HFFc6 (cell line): ENCODE measurements at regions not wholly inside any gene's neighbourhood (a gene's known extent, or its start where the extent isn't known, plus 50 kb on each side); places are given as distances from the start of the nearest gene placed in this dataset.

Experiments
- DNase-seq: peaks from one replicate; pipeline ENCODE4 v3.0.0-alpha.2; 2018
- H3K27ac Mint-ChIP-seq: 2 replicates; pipeline ENCODE4 v1.8.0; 2020; ENCODE audit warnings: mild to moderate bottlenecking, mixed read lengths
- H3K27me3 Mint-ChIP-seq: 2 replicates; pipeline ENCODE4 v1.8.0; 2021; ENCODE audit warnings: mild to moderate bottlenecking, moderate library complexity, mixed read lengths; ENCODE audit not compliant: insufficient read depth
- H3K36me3 Mint-ChIP-seq: 2 replicates; pipeline ENCODE4 v1.8.0; 2021; ENCODE audit warnings: low read depth, mixed read lengths
- H3K4me1 Mint-ChIP-seq: 2 replicates; pipeline ENCODE4 v1.8.0; 2020; ENCODE audit warnings: low read depth, mixed read lengths
- H3K4me3 Mint-ChIP-seq: 2 replicates; pipeline ENCODE4 v1.8.0; 2020; ENCODE audit warnings: mild to moderate bottlenecking, moderate library complexity, mixed read lengths
- H3K9me3 Mint-ChIP-seq: 2 replicates; pipeline ENCODE4 v1.8.0; 2020; ENCODE audit warnings: mild to moderate bottlenecking, mixed read lengths
- CTCF ChIP-seq: fragments of 200-600 bp; sonication (generic); IDR thresholded peaks from 2 replicates; pipeline ENCODE4 v1.5.0; 2021; ENCODE audit warnings: antibody characterized with exemption, mild to moderate bottlenecking

DNA sequence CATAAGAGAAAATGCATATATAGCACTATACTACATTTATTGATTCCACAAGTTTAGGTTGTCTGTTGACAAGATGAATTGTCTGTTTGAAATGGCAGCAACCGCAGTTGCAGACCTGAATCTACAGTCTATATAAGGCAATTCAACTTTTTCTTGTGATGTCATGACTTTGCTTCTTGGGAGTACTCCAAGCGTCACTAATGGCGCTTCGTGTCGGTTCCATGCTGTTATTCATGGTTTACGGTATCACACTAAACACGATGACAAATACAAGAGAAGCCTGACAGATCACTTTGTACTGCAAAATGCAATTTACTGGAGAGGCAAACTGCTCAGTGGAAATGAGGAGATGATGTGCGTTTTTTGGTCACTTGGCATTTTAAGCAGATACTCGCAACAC lies 280.3 kb upstream of the TCF21 start:
- TF ChIP-seq CTCF, result no peak
- no peak for DNase-seq
- Mint-ChIP-seq H3K4me3 (no peak overlapping the region), H3K4me1 (no peaks in the 10 kb centered on the region), H3K27ac (no peak overlapping the region), H3K27me3 (no peaks in the 10 kb centered on the region), H3K9me3 (no peaks in the 10 kb centered on the region), H3K36me3 (peaks cover 4% of the 10 kb centered on the region; the same call in 1 of the 2 replicates)

DNA sequence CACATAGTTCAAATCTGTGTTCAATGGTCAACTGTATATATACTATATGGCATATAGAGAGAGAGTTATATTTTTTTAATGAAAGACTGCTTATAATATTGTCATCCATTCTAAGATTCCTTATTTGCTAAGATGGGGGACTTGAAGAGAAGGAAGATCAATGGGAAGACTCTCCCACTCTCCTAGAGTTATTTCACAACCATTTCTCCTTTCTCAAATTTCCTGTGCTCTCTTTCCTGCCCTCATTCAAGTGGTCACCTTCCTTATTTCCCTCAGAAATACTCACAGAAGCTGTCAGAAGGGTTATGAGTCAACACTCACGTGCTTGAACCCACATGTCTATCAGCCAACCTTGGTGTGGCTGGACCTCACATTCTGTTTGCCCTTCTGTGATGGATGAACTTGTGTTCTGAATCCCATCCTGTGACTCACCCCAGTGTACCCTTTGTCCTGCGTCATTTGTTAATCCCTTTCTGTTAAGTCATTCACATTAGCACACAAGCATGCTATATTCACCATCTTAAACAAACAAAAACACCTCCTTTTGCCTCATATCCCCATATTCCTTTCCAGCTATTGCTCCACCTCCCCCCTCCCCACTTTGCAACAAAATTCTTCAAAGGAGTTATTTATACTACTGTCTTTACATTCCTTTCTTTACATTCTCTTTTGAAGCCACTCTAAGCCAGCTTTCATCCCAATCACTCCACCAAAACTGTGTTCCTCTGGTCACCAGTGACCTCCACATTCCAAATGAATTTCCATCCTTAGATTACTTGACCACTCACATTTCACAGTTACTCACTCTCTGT lies 279.3 kb upstream of the TCF21 start:
- no peak overlapping the region for H3K27ac Mint-ChIP-seq
- DNase-seq, result peak; percentile 99
- no peak overlapping the region for H3K4me3 Mint-ChIP-seq
- peaks cover 4% of the 10 kb centered on the region; the same call in 1 of the 2 replicates for H3K36me3 Mint-ChIP-seq
- H3K4me1 Mint-ChIP-seq, result no peaks in the 10 kb centered on the region
- H3K9me3 Mint-ChIP-seq, result no peaks in the 10 kb centered on the region
- no peaks in the 10 kb centered on the region for H3K27me3 Mint-ChIP-seq
- no peak for TF ChIP-seq CTCF

DNA sequence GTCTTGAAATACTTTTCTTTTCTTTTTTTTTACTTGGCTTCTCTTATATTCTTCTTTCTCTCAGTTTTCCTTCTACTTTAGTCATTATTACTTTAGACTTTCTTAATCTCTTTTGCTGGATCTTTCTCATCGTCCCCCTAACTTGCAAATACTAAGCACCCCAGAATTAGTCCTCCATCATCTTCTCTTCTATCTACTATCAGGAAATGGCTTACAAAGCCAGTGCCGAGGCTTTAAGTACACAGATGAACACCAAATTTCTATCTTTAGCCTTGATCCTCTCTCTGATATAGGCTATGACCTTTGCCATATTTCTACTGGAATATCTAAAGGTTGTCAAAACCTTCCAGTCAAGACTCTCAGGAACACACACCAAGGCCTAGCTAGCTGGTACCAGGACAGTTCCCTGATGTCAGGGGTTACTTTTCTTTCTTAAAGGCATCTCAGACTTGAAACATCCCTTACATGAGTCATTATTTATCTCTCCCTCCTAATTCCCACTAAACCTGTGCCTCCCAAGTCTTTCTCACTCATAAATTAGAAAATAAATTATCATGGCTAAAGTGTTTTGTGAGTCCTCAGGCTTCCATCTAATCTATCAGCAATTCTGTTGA lies 278.6 kb upstream of the TCF21 start:
- TF ChIP-seq CTCF, result no peak
- H3K9me3 Mint-ChIP-seq, result no peaks in the 10 kb centered on the region
- peaks cover 3% of the 10 kb centered on the region for H3K4me1 Mint-ChIP-seq
- peak; percentile 20 for DNase-seq
- no peaks in the 10 kb centered on the region for H3K27me3 Mint-ChIP-seq
- no peak overlapping the region for H3K27ac Mint-ChIP-seq
- H3K4me3 Mint-ChIP-seq, result no peak overlapping the region
- H3K36me3 Mint-ChIP-seq, result no peaks in the 10 kb centered on the region

GRCh38 chr6:133610971-133611370 lies 277.9 kb upstream of the TCF21 start:
- TF ChIP-seq CTCF, result no peak
- H3K36me3 Mint-ChIP-seq, result no peaks in the 10 kb centered on the region
- no peaks in the 10 kb centered on the region for H3K27me3 Mint-ChIP-seq
- DNase-seq, result no peak
- H3K4me1 Mint-ChIP-seq, result peaks cover 9% of the 10 kb centered on the region
- H3K4me3 Mint-ChIP-seq, result no peak overlapping the region
- H3K27ac Mint-ChIP-seq, result no peak overlapping the region
- no peaks in the 10 kb centered on the region for H3K9me3 Mint-ChIP-seq

DNA sequence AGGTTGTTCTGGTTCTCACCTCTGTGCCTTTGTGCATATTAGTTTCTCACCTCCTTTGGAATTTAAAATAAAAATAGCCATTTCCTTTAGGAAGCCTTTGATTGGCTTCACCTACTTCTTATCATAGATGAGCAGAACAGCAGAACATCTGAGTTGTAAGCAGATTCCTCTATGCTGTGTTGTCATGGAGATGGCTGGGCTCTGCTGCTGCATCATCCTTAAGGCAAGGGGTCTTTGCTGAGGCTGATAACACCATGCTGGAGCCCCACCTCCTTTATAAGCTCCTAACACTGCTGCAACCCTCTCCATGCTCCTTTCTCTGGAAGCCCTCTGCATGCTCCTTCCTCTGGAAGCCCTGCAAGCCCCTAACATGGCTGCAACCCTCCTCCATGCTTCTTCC lies 276.5 kb upstream of the TCF21 start:
- Mint-ChIP-seq H3K4me1 (peaks cover 11% of the 10 kb centered on the region), H3K27ac (no peak overlapping the region; the same call in 1 of the 2 replicates), H3K27me3 (no peaks in the 10 kb centered on the region), H3K4me3 (no peak overlapping the region), H3K36me3 (peaks cover 7% of the 10 kb centered on the region), H3K9me3 (peaks cover 5% of the 10 kb centered on the region; the same call in 1 of the 2 replicates)
- TF ChIP-seq CTCF, result no peak
- DNase-seq, result no peak
